Ishikawa (cell line): ENCODE measurements at regions not wholly inside any gene's neighbourhood (a gene's known extent, or its start where the extent isn't known, plus 50 kb on each side); places are given as distances from the start of the nearest gene placed in this dataset.

Experiments
- EGR1 ChIP-seq: IDR thresholded peaks from 2 replicates; pipeline ENCODE4 v1.6.1; 2012
- EP300 ChIP-seq: IDR thresholded peaks from 2 replicates; pipeline ENCODE4 v1.6.1; 2012; ENCODE audit warnings: borderline replicate concordance
- FOXM1 ChIP-seq: IDR thresholded peaks from 2 replicates; pipeline ENCODE4 v1.6.1; 2012; ENCODE audit warnings: low read depth, borderline replicate concordance
- MAX ChIP-seq: IDR thresholded peaks from 2 replicates; pipeline ENCODE4 v1.6.1; 2012
- NFIC ChIP-seq: IDR thresholded peaks from 2 replicates; pipeline ENCODE4 v1.6.1; 2012
- RAD21 ChIP-seq: IDR thresholded peaks from 2 replicates; pipeline ENCODE4 v1.6.1; 2012; ENCODE audit warnings: low read depth
- REST ChIP-seq: IDR thresholded peaks from 2 replicates; pipeline ENCODE4 v1.6.1; 2012; ENCODE audit warnings: low read depth, mild to moderate bottlenecking
- TAF1 ChIP-seq: IDR thresholded peaks from 2 replicates; pipeline ENCODE4 v1.6.1; 2012; ENCODE audit warnings: low read depth, mild to moderate bottlenecking

GRCh38 chr11:10395166-10395897 is 59.7 kb upstream of the AMPD3 start:
- TF ChIP-seq MAX (no peak), NFIC (no peak), REST (no peak), EGR1 (no peak), FOXM1 (no peak), RAD21 (no peak), TAF1 (no peak), EP300 (no peak)
